SK-N-SH treated with all-trans-retinoic acid at 6 μM for 48 hours (cell line): ENCODE measurements at regions not wholly inside any gene's neighbourhood (a gene's known extent, or its start where the extent isn't known, plus 50 kb on each side); places are given as distances from the start of the nearest gene placed in this dataset.

Source experiments
- ATAC-seq: fragments of 200-7000 bp; cut with Tn5 transposase; 3 replicates; pipeline ENCODE4 v1.9.1; 2020; ENCODE audit warnings: mild to moderate bottlenecking, moderate library complexity
- ARNTL ChIP-seq: fragments of 450-650 bp; formaldehyde crosslinking; IDR thresholded peaks from 2 replicates; pipeline ENCODE4 v1.5.0; 2020; ENCODE audit warnings: low read depth, mild to moderate bottlenecking, moderate library complexity, borderline replicate concordance
- BACH2 ChIP-seq: fragments of 250-450 bp; sonication (Bioruptor Pico); IDR thresholded peaks from 2 replicates; pipeline ENCODE4 v1.9.0; 2021; ENCODE audit warnings: mild to moderate bottlenecking, borderline replicate concordance
- CSDC2 ChIP-seq: fragments of 250-450 bp; sonication (Bioruptor Pico); IDR thresholded peaks from 2 replicates; pipeline ENCODE4 v1.5.0; 2020; ENCODE audit warnings: mild to moderate bottlenecking, moderate library complexity
- GLIS3 ChIP-seq: fragments of 250-450 bp; sonication (Bioruptor Pico); IDR thresholded peaks from 2 replicates; pipeline ENCODE4 v1.5.0; 2020; ENCODE audit warnings: mild to moderate bottlenecking, moderate library complexity
- ISL1 ChIP-seq: fragments of 250-450 bp; sonication (Bioruptor Pico); IDR thresholded peaks from 2 replicates; pipeline ENCODE4 v2.1.2; 2022; ENCODE audit warnings: mild to moderate bottlenecking, moderate library complexity
- OSR1 ChIP-seq: fragments of 250-450 bp; sonication (Bioruptor Pico); IDR thresholded peaks from 2 replicates; pipeline ENCODE4 v1.8.0; 2022; ENCODE audit warnings: moderate library complexity, mild to moderate bottlenecking, inconsistent platforms
- PPARA ChIP-seq: fragments of 250-450 bp; sonication (Bioruptor Pico); IDR thresholded peaks from 2 replicates; pipeline ENCODE4 v1.5.0; 2020; ENCODE audit warnings: mild to moderate bottlenecking, borderline replicate concordance
- RARB ChIP-seq: fragments of 250-450 bp; sonication (Bioruptor Pico); IDR thresholded peaks from 2 replicates; pipeline ENCODE4 v1.8.0; 2021; ENCODE audit warnings: mild to moderate bottlenecking, moderate library complexity
- SNAI2 ChIP-seq: fragments of 250-450 bp; sonication (Bioruptor Pico); IDR thresholded peaks from 2 replicates; pipeline ENCODE4 v1.5.0; 2020; ENCODE audit warnings: mild to moderate bottlenecking, moderate library complexity
- TCF4 ChIP-seq: fragments of 250-450 bp; sonication (Bioruptor Pico); IDR thresholded peaks from 2 replicates; pipeline ENCODE4 v1.8.0; 2021; ENCODE audit warnings: mild to moderate bottlenecking, moderate library complexity, borderline replicate concordance
- TOX ChIP-seq: fragments of 250-450 bp; sonication (Bioruptor Pico); IDR thresholded peaks from 2 replicates; pipeline ENCODE4 v1.8.0; 2021; ENCODE audit warnings: mild to moderate bottlenecking, moderate library complexity, borderline replicate concordance
- ZC3H10 ChIP-seq: fragments of 250-450 bp; sonication (Bioruptor Pico); IDR thresholded peaks from 2 replicates; pipeline ENCODE4 v1.5.1; 2021; ENCODE audit warnings: mild to moderate bottlenecking, moderate library complexity
- ZFP30 ChIP-seq: fragments of 450-650 bp; formaldehyde crosslinking; IDR thresholded peaks from 2 replicates; pipeline ENCODE4 v1.5.0; 2022; ENCODE audit warnings: mild to moderate bottlenecking, moderate library complexity
- ZNF565 ChIP-seq: fragments of 450-650 bp; formaldehyde crosslinking; conservative IDR thresholded peaks from 2 replicates; pipeline ENCODE4 v1.5.0; 2020; ENCODE audit warnings: low read depth, mild to moderate bottlenecking, moderate library complexity
- ZNF70 ChIP-seq: fragments of 450-650 bp; formaldehyde crosslinking; IDR thresholded peaks from 2 replicates; pipeline ENCODE4 v1.5.0; 2020; ENCODE audit warnings: mild to moderate bottlenecking, moderate library complexity
- ZNF8 ChIP-seq: fragments of 450-650 bp; formaldehyde crosslinking; IDR thresholded peaks from 2 replicates; pipeline ENCODE4 v1.5.0; 2020; ENCODE audit warnings: mild to moderate bottlenecking, moderate library complexity
- TF ChIP-seq, protein P1 (sequence below): fragments of 250-450 bp; sonication (Bioruptor Pico); IDR thresholded peaks from 2 replicates; pipeline ENCODE4 v1.8.0; 2021; ENCODE audit warnings: low read depth, mild to moderate bottlenecking, moderate library complexity, borderline replicate concordance
- TF ChIP-seq, protein P2 (sequence below): fragments of 250-450 bp; sonication (Bioruptor Pico); IDR thresholded peaks from 2 replicates; pipeline ENCODE4 v1.5.0; 2020; ENCODE audit warnings: mild to moderate bottlenecking, moderate library complexity
- TF ChIP-seq, protein P3 (sequence below): fragments of 250-450 bp; sonication (Bioruptor Pico); IDR thresholded peaks from 2 replicates; pipeline ENCODE4 v1.8.0; 2020; ENCODE audit warnings: mild to moderate bottlenecking, moderate library complexity, borderline replicate concordance
- TF ChIP-seq, protein P4 (sequence below): fragments of 250-450 bp; sonication (Bioruptor Pico); IDR thresholded peaks from 2 replicates; pipeline ENCODE4 v1.5.1; 2020; ENCODE audit warnings: low read depth, mild to moderate bottlenecking, moderate library complexity

DNA sequence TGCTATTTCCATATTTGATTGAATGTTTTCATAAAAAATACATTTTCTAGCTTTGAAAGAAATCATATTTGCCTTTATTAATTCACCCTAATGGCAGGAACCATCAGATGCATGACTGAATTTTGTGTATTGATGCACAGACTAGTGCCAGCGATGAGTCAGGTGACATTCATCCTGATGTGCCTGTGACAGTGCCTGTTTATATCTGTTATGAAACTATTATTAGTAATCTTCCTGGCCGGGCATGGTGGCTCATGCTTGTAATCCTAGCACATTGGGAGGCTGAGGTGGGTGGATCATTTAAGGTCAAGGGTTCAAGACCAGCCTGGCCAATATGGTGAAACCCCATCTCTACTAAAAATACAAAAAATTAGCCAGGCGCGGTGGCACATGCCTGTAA lies 170.0 kb downstream of the TSN start:
- TF ChIP-seq TOX (no peak), ZNF8 (CRISPR knock-in tag) (no peak), ARNTL (no peak), CSDC2 (CRISPR knock-in tag) (no peak), PPARA (CRISPR knock-in tag) (no peak), ISL1 (CRISPR knock-in tag) (no peak), ZNF565 (CRISPR knock-in tag) (no peak), TCF4 (CRISPR knock-in tag) (no peak), RARB (no peak), OSR1 (CRISPR knock-in tag) (no peak), ZC3H10 (no peak)
- TF ChIP-seq, protein P1, sequence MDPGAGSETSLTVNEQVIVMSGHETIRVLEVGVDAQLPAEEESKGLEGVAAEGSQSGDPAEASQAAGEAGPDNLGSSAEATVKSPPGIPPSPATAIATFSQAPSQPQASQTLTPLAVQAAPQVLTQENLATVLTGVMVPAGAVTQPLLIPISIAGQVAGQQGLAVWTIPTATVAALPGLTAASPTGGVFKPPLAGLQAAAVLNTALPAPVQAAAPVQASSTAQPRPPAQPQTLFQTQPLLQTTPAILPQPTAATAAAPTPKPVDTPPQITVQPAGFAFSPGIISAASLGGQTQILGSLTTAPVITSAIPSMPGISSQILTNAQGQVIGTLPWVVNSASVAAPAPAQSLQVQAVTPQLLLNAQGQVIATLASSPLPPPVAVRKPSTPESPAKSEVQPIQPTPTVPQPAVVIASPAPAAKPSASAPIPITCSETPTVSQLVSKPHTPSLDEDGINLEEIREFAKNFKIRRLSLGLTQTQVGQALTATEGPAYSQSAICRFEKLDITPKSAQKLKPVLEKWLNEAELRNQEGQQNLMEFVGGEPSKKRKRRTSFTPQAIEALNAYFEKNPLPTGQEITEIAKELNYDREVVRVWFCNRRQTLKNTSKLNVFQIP (CRISPR knock-in tag) = no peak
- TF ChIP-seq, protein P2, sequence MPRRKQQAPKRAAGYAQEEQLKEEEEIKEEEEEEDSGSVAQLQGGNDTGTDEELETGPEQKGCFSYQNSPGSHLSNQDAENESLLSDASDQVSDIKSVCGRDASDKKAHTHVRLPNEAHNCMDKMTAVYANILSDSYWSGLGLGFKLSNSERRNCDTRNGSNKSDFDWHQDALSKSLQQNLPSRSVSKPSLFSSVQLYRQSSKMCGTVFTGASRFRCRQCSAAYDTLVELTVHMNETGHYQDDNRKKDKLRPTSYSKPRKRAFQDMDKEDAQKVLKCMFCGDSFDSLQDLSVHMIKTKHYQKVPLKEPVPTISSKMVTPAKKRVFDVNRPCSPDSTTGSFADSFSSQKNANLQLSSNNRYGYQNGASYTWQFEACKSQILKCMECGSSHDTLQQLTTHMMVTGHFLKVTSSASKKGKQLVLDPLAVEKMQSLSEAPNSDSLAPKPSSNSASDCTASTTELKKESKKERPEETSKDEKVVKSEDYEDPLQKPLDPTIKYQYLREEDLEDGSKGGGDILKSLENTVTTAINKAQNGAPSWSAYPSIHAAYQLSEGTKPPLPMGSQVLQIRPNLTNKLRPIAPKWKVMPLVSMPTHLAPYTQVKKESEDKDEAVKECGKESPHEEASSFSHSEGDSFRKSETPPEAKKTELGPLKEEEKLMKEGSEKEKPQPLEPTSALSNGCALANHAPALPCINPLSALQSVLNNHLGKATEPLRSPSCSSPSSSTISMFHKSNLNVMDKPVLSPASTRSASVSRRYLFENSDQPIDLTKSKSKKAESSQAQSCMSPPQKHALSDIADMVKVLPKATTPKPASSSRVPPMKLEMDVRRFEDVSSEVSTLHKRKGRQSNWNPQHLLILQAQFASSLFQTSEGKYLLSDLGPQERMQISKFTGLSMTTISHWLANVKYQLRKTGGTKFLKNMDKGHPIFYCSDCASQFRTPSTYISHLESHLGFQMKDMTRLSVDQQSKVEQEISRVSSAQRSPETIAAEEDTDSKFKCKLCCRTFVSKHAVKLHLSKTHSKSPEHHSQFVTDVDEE (CRISPR knock-in tag) = no peak
- TF ChIP-seq, protein P3, sequence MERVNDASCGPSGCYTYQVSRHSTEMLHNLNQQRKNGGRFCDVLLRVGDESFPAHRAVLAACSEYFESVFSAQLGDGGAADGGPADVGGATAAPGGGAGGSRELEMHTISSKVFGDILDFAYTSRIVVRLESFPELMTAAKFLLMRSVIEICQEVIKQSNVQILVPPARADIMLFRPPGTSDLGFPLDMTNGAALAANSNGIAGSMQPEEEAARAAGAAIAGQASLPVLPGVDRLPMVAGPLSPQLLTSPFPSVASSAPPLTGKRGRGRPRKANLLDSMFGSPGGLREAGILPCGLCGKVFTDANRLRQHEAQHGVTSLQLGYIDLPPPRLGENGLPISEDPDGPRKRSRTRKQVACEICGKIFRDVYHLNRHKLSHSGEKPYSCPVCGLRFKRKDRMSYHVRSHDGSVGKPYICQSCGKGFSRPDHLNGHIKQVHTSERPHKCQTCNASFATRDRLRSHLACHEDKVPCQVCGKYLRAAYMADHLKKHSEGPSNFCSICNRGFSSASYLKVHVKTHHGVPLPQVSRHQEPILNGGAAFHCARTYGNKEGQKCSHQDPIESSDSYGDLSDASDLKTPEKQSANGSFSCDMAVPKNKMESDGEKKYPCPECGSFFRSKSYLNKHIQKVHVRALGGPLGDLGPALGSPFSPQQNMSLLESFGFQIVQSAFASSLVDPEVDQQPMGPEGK (CRISPR knock-in tag) = no peak
- no peak for ATAC-seq

DNA sequence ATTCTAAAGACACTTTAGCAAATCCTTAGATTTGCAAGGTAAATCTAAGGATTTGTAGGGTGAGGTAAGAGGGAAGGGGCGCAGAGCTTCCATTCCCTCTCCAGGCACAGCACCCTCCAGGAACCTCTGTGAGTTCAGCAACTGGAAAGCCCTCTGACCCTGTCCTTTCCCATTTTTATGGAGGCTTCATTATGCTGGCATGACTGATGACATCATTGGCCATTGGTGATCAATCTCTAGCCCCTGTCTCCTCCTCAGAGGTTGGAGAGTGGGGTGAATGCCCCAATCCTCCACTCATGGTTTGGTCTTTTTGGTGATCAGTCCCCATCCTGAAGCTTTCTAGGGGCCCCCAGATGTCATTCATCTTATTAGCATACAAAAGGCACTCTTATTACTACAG lies 187.8 kb downstream of the TSN start:
- TF ChIP-seq GLIS3 (no peak), TOX (no peak), ZNF8 (CRISPR knock-in tag) (no peak), CSDC2 (CRISPR knock-in tag) (no peak), ZFP30 (CRISPR knock-in tag) (no peak), ZNF70 (CRISPR knock-in tag) (no peak), TCF4 (CRISPR knock-in tag) (no peak), OSR1 (CRISPR knock-in tag) (no peak), SNAI2 (no peak), ZNF565 (CRISPR knock-in tag) (no peak), BACH2 (CRISPR knock-in tag) (no peak)
- TF ChIP-seq, protein P3 (CRISPR knock-in tag) = no peak
- TF ChIP-seq, protein P2 (CRISPR knock-in tag) = no peak
- TF ChIP-seq, protein P4, sequence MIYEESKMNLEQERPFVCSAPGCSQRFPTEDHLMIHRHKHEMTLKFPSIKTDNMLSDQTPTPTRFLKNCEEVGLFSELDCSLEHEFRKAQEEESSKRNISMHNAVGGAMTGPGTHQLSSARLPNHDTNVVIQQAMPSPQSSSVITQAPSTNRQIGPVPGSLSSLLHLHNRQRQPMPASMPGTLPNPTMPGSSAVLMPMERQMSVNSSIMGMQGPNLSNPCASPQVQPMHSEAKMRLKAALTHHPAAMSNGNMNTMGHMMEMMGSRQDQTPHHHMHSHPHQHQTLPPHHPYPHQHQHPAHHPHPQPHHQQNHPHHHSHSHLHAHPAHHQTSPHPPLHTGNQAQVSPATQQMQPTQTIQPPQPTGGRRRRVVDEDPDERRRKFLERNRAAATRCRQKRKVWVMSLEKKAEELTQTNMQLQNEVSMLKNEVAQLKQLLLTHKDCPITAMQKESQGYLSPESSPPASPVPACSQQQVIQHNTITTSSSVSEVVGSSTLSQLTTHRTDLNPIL (CRISPR knock-in tag) = no peak
- no peak for ATAC-seq
